NCI-H2196 (cell line): ENCODE measurements at regions not wholly inside any gene's neighbourhood (a gene's known extent, or its start where the extent isn't known, plus 50 kb on each side); places are given as distances from the start of the nearest gene placed in this dataset.

ENCODE experiments used
- DNase-seq: peaks from one replicate; lab custom pipeline; 2025; ENCODE audit not compliant: unreplicated experiment; lab: John Stamatoyannopoulos, UW

DNA sequence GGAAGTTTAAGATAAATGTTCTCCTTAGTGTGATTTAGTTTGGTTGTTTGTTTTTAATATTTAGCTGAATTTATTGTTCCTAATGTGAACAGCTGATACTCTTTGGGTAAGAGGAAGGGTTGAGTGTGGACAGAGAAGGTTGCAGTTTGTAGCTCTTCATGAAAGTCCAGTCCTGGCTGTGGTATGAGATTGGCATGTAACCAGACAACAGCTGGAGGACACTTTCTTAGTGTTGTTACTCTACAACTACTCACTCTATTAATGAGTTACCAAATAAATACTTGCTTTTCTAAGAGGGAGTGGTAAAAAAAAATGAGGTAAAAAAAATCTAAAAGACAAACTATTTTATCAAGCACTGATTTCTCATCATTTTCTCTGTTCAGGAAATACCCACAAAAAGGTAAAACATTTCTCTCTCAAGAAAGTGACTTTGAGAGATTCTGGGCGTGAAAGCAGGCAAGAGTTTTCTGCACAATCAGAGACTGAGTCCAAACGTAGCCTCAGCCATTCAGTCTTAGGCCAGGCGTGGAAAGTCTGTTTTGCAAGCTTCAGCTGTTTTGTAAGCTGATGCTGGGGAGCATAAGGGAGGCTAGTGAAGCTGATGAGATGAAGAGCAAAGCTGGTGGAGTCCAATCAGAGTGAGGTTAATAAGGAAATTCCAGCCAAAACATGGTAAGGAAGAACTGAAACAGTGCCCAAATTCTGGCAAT lies 138.5 kb upstream of the ARPP21 start:
- DNase-seq = no peak

DNA sequence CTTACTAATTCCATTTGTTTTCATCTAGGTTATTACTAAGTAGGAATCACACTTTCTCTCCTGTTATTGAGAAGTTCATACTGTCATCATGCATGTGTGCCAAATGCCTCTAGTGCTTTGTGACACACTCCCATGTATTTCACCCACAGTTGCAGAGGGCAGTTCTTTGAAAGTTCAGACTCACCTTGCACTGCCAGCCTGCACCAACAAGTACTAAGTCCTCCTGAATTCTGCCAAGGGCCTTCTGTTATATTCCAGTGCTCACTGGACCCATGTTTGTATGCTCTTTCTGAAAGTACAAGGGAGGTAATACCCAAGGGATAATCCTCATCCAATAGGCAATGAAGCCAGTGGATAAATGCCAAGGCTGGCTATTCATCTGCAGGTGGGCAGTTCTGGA lies 136.6 kb upstream of the ARPP21 start:
- DNase-seq = no peak

DNA sequence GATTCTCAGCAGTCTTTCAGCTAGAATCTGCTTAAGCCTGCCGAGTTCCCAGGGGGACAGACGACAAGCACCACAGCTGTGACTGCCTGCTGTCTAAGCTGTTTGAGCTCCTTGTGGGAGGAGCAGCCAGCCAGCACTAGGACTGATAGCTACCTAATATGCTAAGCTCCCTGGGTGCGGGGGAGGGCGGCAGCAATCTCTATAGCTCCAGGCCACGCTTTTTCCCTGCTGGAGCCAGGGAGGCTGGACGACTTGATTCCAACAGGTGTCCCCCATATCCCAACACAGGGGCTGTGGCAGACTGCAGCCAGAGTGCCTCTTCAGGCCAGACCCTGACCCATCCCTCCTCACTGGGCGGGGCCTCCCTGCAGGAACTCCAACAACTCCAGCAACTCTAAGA lies 134.1 kb upstream of the ARPP21 start:
- DNase-seq = no peak

DNA sequence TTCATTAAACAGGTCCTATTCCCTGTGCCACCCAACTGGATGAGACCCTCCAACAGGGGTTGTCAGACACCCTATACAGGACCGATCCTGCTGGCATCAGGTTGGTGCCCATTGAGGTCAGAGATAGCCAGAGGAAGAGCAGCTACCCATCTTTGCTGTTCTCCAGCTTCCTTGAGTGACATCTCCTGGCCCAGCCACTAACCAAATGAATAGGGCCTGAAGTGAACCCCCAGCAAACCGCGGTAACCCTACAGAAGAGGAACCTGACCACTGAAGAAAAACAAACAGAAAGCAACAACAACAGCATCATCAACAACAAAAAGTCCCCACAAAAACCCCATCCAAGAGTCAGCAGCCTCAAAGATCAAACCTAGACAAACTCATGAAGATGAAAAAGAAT lies 133.6 kb upstream of the ARPP21 start:
- no peak for DNase-seq

DNA sequence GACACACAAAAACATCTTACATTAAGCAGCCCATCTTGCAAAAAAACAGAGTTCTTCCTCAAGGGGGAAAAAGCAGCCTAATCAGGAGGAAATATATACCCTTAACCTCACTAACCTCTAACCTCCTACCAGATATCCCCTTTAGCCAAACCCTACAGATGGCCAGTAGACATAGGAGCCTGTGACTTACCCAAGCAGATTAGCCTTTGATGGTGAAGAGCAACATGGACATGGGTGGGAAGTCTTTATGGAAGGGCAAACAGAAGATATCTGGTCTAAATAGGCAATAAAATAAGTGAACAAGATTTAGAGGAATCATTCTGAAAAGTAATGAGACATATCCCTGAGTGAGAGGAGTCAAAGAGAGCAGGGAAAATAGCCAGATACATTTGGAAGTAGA lies 119.4 kb upstream of the ARPP21 start:
- no peak for DNase-seq

DNA sequence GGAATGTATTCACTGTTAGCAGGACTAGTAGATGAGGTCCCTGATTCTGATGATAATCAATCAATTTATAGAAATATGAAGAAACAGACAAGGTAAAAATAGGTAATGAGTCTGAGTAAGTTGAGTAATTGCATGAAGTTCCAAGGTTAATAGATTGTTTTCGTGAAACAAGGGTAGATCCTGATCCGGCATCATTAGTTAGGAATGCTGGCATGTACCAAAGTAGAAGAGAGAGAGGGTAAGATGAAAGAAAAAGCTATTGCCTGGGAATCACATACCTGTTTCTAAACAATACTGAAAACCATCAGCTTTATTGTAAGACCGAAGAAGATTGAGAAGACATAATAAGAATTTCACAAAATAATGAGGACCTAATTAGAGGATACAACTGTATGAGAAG lies 118.1 kb upstream of the ARPP21 start:
- DNase-seq = no peak

DNA sequence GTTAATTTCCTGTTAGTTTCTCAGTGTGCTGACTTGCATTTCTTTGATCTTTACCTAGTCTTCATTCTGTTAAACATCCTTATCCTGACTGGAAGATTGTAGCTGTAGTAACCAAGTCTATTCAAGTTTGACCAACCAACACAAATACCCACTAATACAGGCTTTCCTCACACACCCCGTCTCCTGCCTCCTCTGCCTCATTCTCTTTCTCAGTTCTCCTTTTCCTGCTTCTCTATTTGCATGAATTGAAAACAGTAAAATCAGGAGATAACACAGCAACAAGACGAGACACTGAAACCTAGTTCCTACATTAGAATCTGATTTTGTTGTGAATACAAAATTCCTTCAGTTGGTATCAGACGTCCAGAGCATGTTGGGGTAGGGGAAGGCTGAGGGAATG lies 116.9 kb upstream of the ARPP21 start:
- no peak for DNase-seq

DNA sequence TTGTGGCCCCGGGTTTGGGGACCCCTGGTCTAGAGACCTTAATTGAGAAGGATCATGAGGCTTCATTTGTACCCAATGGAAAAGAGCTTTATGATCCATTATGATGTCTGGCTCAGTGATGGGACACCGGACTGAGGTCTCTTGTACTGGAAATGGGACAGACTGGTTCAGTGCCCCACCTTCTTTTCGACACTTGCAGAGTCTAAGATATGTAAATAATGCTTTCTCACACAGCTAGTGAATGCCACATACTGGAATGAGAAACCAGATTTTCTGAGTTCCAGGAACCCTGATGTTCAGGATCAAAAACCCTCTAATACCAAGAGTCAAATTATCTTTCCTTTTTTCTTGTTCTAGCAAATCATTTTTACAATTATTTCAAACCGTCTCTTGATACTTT lies 116.3 kb upstream of the ARPP21 start:
- no peak for DNase-seq

DNA sequence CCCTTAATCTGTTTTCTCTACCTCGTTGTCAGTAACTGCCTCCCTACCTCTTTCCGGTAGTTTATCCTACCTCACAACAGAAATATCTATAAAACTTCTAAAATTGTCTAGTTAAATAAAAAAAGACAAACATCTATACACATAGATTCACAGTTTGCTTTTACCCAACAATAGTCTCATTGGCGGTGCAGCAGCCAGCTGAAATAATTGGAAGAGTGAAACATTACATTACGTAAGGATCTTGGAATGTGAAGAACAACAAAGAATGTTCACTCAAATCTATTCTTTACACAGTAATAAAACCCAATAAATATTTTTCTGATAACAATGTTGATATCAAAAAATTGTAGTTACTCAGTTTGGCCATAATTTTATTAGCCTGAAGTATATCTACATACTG lies 115.5 kb upstream of the ARPP21 start:
- DNase-seq = no peak

DNA sequence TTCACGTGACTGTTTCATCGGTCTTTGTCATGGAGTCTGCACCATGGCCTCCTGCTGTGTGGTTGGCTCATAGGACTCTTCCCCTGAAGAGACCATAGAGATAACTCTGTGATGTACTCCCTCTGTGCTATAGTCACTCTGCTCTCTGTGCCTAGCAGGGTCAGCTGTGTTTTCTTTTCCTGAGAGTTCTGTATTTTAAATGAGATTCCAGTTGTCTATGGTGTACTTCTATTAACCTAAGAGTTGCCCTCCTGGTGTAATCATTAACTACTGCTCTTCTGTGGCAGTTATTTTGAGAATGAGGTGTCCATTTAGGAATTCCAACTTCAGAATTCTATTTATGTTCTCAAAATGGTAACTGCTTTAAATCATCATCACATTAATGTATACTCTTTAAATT lies 114.5 kb upstream of the ARPP21 start:
- no peak for DNase-seq

DNA sequence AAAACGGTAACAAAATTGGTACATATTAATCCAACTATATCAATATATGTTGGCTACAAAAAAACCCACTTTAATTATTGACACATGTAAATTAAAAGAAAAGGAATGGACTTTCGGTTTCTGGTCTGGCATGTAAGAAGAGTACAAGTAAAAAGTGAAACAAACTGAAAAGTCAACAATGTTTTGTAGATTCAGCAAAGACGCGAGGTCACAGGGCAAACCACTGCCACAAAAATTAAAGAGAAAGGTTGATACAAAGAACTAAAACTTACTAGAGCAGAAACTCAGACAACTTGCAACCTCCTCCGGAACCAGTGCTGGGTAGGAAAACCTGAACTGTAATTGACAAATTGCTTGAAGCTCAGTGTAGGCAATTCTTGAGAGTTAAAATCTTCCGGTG lies 110.6 kb upstream of the ARPP21 start:
- no peak for DNase-seq

DNA sequence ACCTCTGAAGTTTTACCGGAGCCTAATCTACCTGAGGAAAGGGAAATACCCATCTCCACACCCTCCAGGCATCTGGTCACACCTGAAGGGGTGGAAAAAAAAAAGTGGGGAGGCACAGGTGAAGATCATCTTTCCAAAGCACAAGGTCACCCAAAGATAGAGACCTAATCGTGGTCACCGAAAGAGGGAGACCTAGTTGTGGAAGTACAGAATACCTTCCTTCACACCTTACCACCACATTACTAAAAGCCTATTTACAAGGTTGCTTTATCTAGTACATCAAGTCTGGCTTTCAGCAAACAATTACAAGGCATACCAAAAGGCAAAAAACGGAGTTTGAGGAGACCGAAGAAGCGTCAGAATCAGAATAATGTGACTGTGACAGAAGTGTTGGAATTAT lies 110.0 kb upstream of the ARPP21 start:
- DNase-seq = no peak

DNA sequence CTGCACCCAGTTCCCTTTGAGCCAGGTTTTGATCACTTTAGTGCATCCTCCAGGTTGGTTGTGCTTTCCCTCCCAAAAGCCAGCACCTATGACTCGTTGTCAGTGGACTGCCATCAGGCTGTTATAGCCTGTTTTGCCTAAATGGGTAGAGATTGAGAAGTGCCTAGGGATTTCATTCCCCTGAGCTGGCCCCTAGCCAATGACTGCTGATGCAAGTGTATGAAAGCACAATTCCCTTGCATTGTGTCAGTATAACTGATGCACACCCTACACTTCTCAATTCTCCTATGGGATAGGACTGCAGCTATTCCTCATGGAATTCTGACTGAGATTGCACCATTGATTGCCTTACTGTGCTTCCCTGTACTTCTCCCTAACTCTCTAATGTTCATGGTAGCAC lies 102.1 kb upstream of the ARPP21 start:
- no peak for DNase-seq

DNA sequence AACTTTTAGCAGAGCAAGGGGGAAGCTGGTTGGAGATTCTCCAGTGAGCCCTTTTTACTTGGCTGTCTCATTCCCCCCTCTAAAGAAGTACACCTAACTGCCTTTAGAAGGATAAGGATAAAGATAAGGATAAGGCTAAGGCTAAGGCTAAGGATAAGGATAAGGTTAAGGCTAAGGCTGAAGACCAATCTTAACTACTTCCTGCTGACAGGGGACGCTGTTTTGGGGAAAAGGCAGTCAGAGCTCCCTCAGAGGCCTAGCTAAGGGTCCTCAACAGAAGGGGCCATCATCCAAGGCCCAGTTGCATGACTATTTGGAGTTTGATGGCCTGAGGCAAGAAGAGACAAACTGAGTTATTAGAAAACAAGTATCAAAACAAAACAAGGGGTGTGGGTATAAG lies 94.3 kb upstream of the ARPP21 start:
- DNase-seq = no peak

DNA sequence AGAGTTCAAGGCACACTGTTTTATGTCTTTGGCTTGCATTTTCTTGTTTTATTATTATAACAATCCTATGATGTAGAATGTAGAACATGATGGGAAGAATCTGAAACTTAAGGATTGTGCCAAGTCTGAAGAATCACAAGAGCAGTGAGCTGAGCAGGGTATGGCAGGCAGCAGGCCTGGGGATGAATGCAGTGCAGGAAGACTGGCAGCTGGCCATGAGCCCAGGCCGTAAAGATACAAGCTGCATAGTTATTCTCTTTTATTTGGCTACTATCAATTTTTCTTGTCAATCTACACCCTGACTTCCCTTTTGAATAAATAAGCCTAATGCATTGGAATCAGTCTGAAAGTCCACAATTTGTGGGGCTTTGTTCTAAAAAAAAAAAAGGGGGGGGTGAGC lies 89.6 kb upstream of the ARPP21 start:
- DNase-seq = no peak

DNA sequence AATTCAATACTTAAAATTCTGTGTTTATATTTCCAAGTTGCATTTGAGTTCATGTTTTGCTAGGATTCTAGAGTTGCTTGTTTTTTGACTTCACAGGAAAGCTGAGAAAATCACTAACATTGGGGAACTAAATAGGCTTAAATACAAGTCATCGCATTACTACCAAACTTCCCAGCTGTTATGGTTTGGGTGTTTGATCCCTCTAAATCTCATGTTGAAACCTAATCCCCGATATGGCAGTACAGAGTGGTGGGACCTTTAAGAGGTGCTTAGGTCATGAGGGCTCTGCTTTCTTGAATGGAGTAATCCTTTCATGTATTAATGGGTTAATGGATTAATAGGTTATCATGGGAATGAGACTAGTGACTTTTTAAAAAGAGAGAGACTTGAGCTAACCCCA lies 77.2 kb upstream of the ARPP21 start:
- no peak for DNase-seq

DNA sequence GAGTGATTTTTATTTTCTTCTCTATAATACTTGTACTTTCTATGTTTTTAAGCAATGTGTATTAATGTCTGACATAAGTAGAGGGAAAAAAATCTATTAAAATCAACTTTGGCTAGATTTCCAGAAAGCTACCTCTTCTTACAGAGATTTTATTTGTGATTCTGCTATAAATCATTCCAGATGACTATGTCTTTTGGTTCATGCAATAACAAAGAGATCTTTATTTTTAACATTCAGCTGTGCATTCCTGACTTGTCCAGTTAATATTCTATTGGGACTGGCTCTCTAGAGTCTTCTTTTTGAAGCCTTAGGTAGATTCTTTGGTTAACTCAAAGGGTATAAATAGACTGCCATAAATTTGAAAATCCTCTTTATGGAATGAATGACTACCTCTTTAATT lies 74.3 kb upstream of the ARPP21 start:
- no peak for DNase-seq
